Stomach (tissue), 8 donors: ENCODE measurements at regions not wholly inside any gene's neighbourhood (a gene's known extent, or its start where the extent isn't known, plus 50 kb on each side); places are given as distances from the start of the nearest gene placed in this dataset.

Source experiments
- DNase-seq, 2 donors: peaks; one replicate each; pipeline versions ENCODE4 v3.0.0 to v3.0.0-alpha.2; 2013 to 2019
- H3K27ac ChIP-seq, 5 donors: fragments of 200-600 bp in 4 of 5; sonication (generic) in 4 of 5; one replicate each; pipeline ENCODE4 v1.5.1; 2013 to 2019; ENCODE audit warnings: mild to moderate bottlenecking in 1 of 5, moderate library complexity in 1 of 5
- H3K27me3 ChIP-seq, 3 donors: fragments of 200-600 bp; sonication (generic); one replicate each; pipeline ENCODE4 v1.5.1; 2017 to 2019; ENCODE audit warnings: mixed run types in 1 of 3
- H3K36me3 ChIP-seq, 4 donors: fragments of 200-600 bp; sonication (generic); 1 replicate in 3 of 4; 2 replicates in 1 of 4; pipeline ENCODE4 v1.5.1; 2016 to 2019
- H3K4me1 ChIP-seq, 4 donors: fragments of 200-600 bp; sonication (generic); one replicate each; pipeline ENCODE4 v1.5.1; 2016 to 2019
- H3K4me3 ChIP-seq, 4 donors: fragments of 200-600 bp; sonication (generic) in 3 of 4; one replicate each; pipeline ENCODE4 v1.5.1; 2016 to 2019; ENCODE audit warnings: mild to moderate bottlenecking in 1 of 4
- H3K9me3 ChIP-seq, 4 donors: fragments of 200-600 bp; sonication (generic); one replicate each; pipeline ENCODE4 v1.5.1; 2016 to 2019
- EP300 ChIP-seq: sonication (generic); formaldehyde crosslinking; IDR thresholded peaks from one replicate; pipeline ENCODE4 v1.6.1; 2017; ENCODE audit warnings: antibody characterized with exemption
- POLR2A ChIP-seq, 4 donors: fragments of 450-650 bp; IDR thresholded peaks; one replicate each; pipeline ENCODE4 v1.6.1; 2016; ENCODE audit warnings: antibody characterized with exemption in 4 of 4, control low read depth in 2 of 4, mild to moderate bottlenecking in 1 of 4, moderate library complexity in 1 of 4
- POLR2AphosphoS5 ChIP-seq, 3 donors: sonication (generic); formaldehyde crosslinking; IDR thresholded peaks; one replicate each; pipeline ENCODE4 v1.6.1; 2016; ENCODE audit warnings: antibody characterized with exemption in 3 of 3
- WGBS, 5 donors: extraction: QIAGEN DNeasy Blood & Tissue Kit in 3 of 5; methylation state at CpG; one replicate each; pipeline versions ENCODE4 v1.1.5 to v1.1.7; 2013 to 2018; 5-methylcytosine and 5-hydroxymethylcytosine counted together
- intact Hi-C: fragments of 100-400 bp; cut with DNase I; formaldehyde crosslinking; loops from one replicate; pipeline ENCODE4 v1.15.1; 2023; ENCODE audit warnings: low total_unique reads
- TF ChIP-seq, protein P1 (sequence below), 7 experiments: fragments of 450-650 bp in 4 of 7; fragments of 200-600 bp in 3 of 7; sonication (generic) in 3 of 7; IDR thresholded peaks; one replicate each; pipeline ENCODE4 v1.5.1; 2016 to 2019; ENCODE audit warnings: antibody characterized with exemption in 7 of 7, control low read depth in 2 of 7, mild to moderate bottlenecking in 1 of 7
- donor health status: healthy with polysubstance abuse.
- donor health status: Bipolar disorder and iron deficiency.
- donor health status: healthy.

- intact Hi-C loops = no loop called here
- Histone ChIP-seq H3K36me3 (no peaks in the 10 kb centered on the region), H3K4me1 (no peaks in the 10 kb centered on the region), H3K9me3 (peaks cover 0 to 8% (median 2%) of the 10 kb centered on the region in 4 donors), H3K27ac (no peak overlapping the region), H3K4me3 (no peak overlapping the region), H3K27me3 (no peaks in the 10 kb centered on the region)
- 83 to 89% (median 85%) methylated on average over 2 of the region's 2 CpGs for WGBS, 5 donors
- TF ChIP-seq EP300 = no peak
- TF ChIP-seq, protein P1, sequence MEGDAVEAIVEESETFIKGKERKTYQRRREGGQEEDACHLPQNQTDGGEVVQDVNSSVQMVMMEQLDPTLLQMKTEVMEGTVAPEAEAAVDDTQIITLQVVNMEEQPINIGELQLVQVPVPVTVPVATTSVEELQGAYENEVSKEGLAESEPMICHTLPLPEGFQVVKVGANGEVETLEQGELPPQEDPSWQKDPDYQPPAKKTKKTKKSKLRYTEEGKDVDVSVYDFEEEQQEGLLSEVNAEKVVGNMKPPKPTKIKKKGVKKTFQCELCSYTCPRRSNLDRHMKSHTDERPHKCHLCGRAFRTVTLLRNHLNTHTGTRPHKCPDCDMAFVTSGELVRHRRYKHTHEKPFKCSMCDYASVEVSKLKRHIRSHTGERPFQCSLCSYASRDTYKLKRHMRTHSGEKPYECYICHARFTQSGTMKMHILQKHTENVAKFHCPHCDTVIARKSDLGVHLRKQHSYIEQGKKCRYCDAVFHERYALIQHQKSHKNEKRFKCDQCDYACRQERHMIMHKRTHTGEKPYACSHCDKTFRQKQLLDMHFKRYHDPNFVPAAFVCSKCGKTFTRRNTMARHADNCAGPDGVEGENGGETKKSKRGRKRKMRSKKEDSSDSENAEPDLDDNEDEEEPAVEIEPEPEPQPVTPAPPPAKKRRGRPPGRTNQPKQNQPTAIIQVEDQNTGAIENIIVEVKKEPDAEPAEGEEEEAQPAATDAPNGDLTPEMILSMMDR (IDR thresholded peaks at IDR 0.05) = no peak
- TF ChIP-seq POLR2AphosphoS5 (IDR thresholded peaks at IDR 0.05) = no peak
- TF ChIP-seq POLR2A (IDR thresholded peaks at IDR 0.05) = no peak
- DNase-seq = no peak
Observed at GRCh38 chr13:80649274-80649673, 308.3 kb upstream of the SPRY2 start.

DNA sequence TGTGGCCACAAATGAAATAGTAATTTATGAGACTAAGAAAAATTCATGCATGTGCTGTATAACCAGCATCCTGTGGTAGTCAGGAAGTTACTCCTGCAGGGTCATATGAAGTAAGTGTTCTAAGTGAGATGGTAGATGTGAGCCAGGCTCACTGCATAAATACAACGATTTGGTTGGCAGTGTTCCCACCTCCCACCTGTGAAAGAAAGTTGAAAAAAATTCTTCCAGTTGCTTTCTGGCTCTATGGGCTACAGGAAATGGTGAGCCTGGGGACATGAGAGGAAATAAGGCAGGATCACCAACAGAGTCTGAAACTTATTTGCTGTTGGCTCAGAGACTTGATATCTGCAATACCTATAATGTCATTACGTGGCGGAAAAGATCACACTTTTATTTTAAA is 301.7 kb upstream of the SPRY2 start:
- Histone ChIP-seq H3K27me3 (no peaks in the 10 kb centered on the region), H3K36me3 (no peaks in the 10 kb centered on the region), H3K9me3 (no peaks in the 10 kb centered on the region), H3K4me1 (no peaks in the 10 kb centered on the region), H3K4me3 (no peak overlapping the region), H3K27ac (no peak overlapping the region)
- no peak for DNase-seq
- WGBS, 5 donors = 57 to 70% (median 66%) methylated on average over 3 of the region's 3 CpGs
- TF ChIP-seq EP300 (no peak), POLR2A (IDR thresholded peaks at IDR 0.05) (no peak), POLR2AphosphoS5 (IDR thresholded peaks at IDR 0.05) (no peak)
- TF ChIP-seq, protein P1 (IDR thresholded peaks at IDR 0.05) = no peak
- intact Hi-C loops = no loop called here

DNA sequence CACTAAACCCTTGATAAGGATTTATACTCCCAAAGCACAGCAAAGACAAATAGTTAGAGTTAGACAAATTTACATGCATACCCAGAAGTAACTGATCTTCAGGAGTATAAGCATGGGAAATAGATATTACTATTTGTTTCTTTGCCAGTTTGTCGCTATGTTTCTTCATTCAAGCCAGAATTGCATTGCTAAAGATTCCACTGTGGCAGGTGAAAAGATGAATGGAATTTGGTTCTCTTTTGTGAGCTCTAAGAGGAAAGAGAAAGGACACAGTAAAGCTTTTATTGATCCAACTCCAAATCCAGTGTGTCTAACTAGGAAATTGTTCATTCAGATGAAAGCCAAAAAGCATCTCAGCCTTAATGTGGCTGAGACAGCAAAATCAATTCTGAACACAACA is 292.3 kb upstream of the SPRY2 start:
- Histone ChIP-seq H3K27me3 (no peaks in the 10 kb centered on the region), H3K36me3 (no peaks in the 10 kb centered on the region), H3K27ac (no peak overlapping the region), H3K4me1 (no peaks in the 10 kb centered on the region), H3K9me3 (no peaks in the 10 kb centered on the region), H3K4me3 (no peak overlapping the region)
- WGBS, 5 donors = 71 to 83% (median 80%) methylated on average over 1 of the region's 1 CpG
- intact Hi-C loops = no loop called here
- no peak for DNase-seq
- no peak for TF ChIP-seq POLR2AphosphoS5 (IDR thresholded peaks at IDR 0.05)
- TF ChIP-seq, protein P1 (IDR thresholded peaks at IDR 0.05) = no peak
- no peak for TF ChIP-seq POLR2A (IDR thresholded peaks at IDR 0.05)
- no peak for TF ChIP-seq EP300

GRCh38 chr13:80630685-80631121 is 289.8 kb upstream of the SPRY2 start:
- Histone ChIP-seq H3K4me3 (no peak overlapping the region), H3K9me3 (no peaks in the 10 kb centered on the region), H3K27me3 (no peaks in the 10 kb centered on the region), H3K27ac (peak overlapping the region in 2 of 5 donors; percentile 9 to 53), H3K36me3 (no peaks in the 10 kb centered on the region), H3K4me1 (no peaks in the 10 kb centered on the region)
- peak in 2 of 3 donors; percentile 9 to 29 for TF ChIP-seq POLR2AphosphoS5 (IDR thresholded peaks at IDR 0.05)
- no peak for TF ChIP-seq EP300
- TF ChIP-seq, protein P1 (IDR thresholded peaks at IDR 0.05) = no peak
- WGBS, 5 donors = 73 to 88% (median 85%) methylated on average over 3 of the region's 3 CpGs
- intact Hi-C loops = no loop called here
- DNase-seq = peak in 1 of 2 donors; percentile 9
